ENCODE measurements at regions not wholly inside any gene's neighbourhood (a gene's known extent, or its start where the extent isn't known, plus 50 kb on each side); places are given as distances from the start of the nearest gene placed in this dataset.

GRCh38 chr2:41827354-41827971 lies 220.4 kb upstream of the PKDCC start:
- TF ChIP-seq CTCF (IDR thresholded peaks at IDR 0.05; ENCODE audit: control extremely low read depth, extremely low read depth, low read depth, missing control alignments), result no peak
- DNase-seq (ENCODE audit: extremely low spot score), result no peak
- CTCF ChIA-PET, result interaction anchor here (1.9 kb wide), 1 partner anchor 8 kb away, joined by 5 read pairs; no protein-coding TSS in a partner anchor
- POLR2A ChIA-PET, result no interaction called here

GRCh38 chr2:41828052-41828643 lies 219.7 kb upstream of the PKDCC start:
- ChIA-PET CTCF (no interaction called here), POLR2A (no interaction called here)
- DNase-seq (ENCODE audit: extremely low spot score), result no peak
- TF ChIP-seq CTCF (IDR thresholded peaks at IDR 0.05; ENCODE audit: control extremely low read depth, extremely low read depth, low read depth, missing control alignments), result no peak

GRCh38 chr2:41829052-41829451 lies 218.8 kb upstream of the PKDCC start:
- DNase-seq (ENCODE audit: extremely low spot score), result no peak
- CTCF ChIA-PET, result interaction anchor here (0.7 to 1.2 kb wide), 2 partner anchors 11 to 14 kb away, joined by 3 read pairs; no protein-coding TSS in a partner anchor
- no peak for TF ChIP-seq CTCF (IDR thresholded peaks at IDR 0.05; ENCODE audit: control extremely low read depth, extremely low read depth, low read depth, missing control alignments)
- POLR2A ChIA-PET, result no interaction called here

GRCh38 chr2:41830600-41830999 lies 217.2 kb upstream of the PKDCC start:
- DNase-seq (ENCODE audit: extremely low spot score), result no peak
- POLR2A ChIA-PET, result no interaction called here
- CTCF ChIA-PET, result no interaction called here
- no peak for TF ChIP-seq CTCF (IDR thresholded peaks at IDR 0.05; ENCODE audit: control extremely low read depth, extremely low read depth, low read depth, missing control alignments)

DNA sequence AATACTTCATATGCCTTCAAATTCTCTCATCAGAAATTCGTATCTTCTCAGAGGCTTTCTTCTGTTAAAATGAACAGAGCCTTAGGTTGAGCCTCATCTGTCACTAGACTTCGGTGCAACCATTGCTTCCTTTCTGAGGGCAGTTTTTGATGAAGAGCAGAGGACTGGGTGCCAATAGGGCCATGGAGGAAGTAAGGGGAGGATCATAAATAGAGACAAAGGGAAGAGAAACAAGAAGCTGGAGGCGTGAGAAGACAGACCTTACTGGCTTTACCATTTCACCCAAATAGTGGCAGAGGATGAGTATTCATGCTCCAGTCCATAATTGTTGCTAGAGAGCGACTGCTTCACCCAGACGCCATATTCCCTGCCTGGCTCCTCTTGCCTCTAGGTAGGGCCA lies 215.6 kb upstream of the PKDCC start:
- no peak for TF ChIP-seq CTCF (IDR thresholded peaks at IDR 0.05; ENCODE audit: control extremely low read depth, extremely low read depth, low read depth, missing control alignments)
- ChIA-PET POLR2A (no interaction called here), CTCF (interaction anchor here (1.7 to 2.1 kb wide), 2 partner anchors 10 to 37 kb away, joined by 5 to 7 read pairs; no protein-coding TSS in a partner anchor)
- no peak for DNase-seq (ENCODE audit: extremely low spot score)

- POLR2A ChIA-PET, result no interaction called here
- CTCF ChIA-PET, result interaction anchor here (1.3 to 3.7 kb wide), 4 partner anchors 9 to 252 kb away, joined by 4 to 26 read pairs (median 6); no protein-coding TSS in a partner anchor
- TF ChIP-seq CTCF (IDR thresholded peaks at IDR 0.05; ENCODE audit: control extremely low read depth, extremely low read depth, low read depth, missing control alignments), result no peak
- no peak for DNase-seq (ENCODE audit: extremely low spot score)
Measured at GRCh38 chr2:41835401-41835800, 212.4 kb upstream of the PKDCC start.

Data from GM10248 (cell line).